ENCODE measurements at regions not wholly inside any gene's neighbourhood (a gene's known extent, or its start where the extent isn't known, plus 50 kb on each side); places are given as distances from the start of the nearest gene placed in this dataset.

DNA sequence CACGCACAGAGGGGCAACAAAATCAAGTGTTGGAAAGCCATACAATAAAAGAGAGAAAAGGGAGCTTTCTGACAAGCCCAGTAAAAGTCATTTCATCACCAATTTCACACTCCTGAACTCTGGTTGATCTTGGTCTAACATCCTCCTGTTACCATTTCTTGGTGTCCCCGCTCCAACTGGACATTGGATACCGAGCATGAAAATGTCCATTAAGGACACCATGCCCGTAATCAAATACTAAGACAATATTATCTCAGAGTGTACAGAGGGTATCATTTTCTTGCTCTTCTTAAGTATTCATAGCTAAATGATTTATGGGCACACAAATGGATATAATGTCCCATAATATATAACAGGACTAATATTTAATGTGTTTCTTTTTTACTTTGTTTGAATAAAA lies 218.9 kb downstream of the EPHA4 start:
- no peak for TF ChIP-seq SP1 (IDR thresholded peaks at IDR 0.05)
- TF ChIP-seq L3MBTL2 (conservative IDR thresholded peaks at IDR 0.05) = no peak
- TF ChIP-seq BHLHE40 (IDR thresholded peaks at IDR 0.05; ENCODE audit: borderline replicate concordance) = no peak
- no peak for TF ChIP-seq SUZ12 (IDR thresholded peaks at IDR 0.05)
- no peak for TF ChIP-seq ELF4 (IDR thresholded peaks at IDR 0.05)
- TF ChIP-seq ZNF384 (IDR thresholded peaks at IDR 0.05) = no peak
- no peak for TF ChIP-seq TARDBP (IDR thresholded peaks at IDR 0.05)
- no peak for TF ChIP-seq ARNT (IDR thresholded peaks at IDR 0.05)
- no peak for TF ChIP-seq FOXA1 (IDR thresholded peaks at IDR 0.05)
- no peak for TF ChIP-seq NFRKB (IDR thresholded peaks at IDR 0.05)
- TF ChIP-seq, protein P1, sequence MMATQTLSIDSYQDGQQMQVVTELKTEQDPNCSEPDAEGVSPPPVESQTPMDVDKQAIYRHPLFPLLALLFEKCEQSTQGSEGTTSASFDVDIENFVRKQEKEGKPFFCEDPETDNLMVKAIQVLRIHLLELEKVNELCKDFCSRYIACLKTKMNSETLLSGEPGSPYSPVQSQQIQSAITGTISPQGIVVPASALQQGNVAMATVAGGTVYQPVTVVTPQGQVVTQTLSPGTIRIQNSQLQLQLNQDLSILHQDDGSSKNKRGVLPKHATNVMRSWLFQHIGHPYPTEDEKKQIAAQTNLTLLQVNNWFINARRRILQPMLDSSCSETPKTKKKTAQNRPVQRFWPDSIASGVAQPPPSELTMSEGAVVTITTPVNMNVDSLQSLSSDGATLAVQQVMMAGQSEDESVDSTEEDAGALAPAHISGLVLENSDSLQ (IDR thresholded peaks at IDR 0.05) = no peak
- TF ChIP-seq HDGF (IDR thresholded peaks at IDR 0.05; ENCODE audit: borderline replicate concordance) = no peak
- no peak for TF ChIP-seq FOXK2 (IDR thresholded peaks at IDR 0.05)

Measured in HEK293T (cell line).